ENCODE measurements at regions not wholly inside any gene's neighbourhood (a gene's known extent, or its start where the extent isn't known, plus 50 kb on each side); places are given as distances from the start of the nearest gene placed in this dataset.
"Not testable (repeated sequence)": the region's sequence is repeated elsewhere in the genome, so short reads cannot be mapped to it uniquely, and the experiment has no call there.

DNA sequence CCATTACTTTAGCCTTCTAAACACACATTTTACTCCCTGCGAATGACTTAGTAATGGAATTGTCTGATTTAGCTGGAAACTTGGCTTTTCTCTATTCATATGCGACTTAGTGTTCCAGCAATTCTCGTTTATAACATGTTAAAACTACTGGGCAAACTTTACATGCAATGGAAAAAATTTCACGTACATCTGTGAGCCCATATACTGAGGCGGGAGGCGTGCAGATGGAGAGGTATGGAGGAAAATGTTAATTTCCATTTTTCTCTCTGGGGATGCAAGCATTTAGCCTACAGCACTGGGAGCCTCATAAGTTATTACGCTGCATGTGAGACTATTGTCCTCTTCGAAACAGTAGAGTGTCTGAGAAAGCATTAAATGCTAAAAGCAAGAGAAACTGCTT lies 591.5 kb upstream of the ANKRD30A start:
- no peaks in the 10 kb centered on the region for H3K36me3 Mint-ChIP-seq (ENCODE audit: low read depth, unreplicated experiment)
- no peak overlapping the region for H3K27ac Mint-ChIP-seq (ENCODE audit: unreplicated experiment)
- DNase-seq (ENCODE audit: low spot score) = no peak
- TF ChIP-seq, protein P1, sequence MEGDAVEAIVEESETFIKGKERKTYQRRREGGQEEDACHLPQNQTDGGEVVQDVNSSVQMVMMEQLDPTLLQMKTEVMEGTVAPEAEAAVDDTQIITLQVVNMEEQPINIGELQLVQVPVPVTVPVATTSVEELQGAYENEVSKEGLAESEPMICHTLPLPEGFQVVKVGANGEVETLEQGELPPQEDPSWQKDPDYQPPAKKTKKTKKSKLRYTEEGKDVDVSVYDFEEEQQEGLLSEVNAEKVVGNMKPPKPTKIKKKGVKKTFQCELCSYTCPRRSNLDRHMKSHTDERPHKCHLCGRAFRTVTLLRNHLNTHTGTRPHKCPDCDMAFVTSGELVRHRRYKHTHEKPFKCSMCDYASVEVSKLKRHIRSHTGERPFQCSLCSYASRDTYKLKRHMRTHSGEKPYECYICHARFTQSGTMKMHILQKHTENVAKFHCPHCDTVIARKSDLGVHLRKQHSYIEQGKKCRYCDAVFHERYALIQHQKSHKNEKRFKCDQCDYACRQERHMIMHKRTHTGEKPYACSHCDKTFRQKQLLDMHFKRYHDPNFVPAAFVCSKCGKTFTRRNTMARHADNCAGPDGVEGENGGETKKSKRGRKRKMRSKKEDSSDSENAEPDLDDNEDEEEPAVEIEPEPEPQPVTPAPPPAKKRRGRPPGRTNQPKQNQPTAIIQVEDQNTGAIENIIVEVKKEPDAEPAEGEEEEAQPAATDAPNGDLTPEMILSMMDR (IDR thresholded peaks at IDR 0.05; ENCODE audit: unreplicated experiment) = no peak
- H3K9me3 Mint-ChIP-seq (ENCODE audit: unreplicated experiment) = no peaks in the 10 kb centered on the region
- H3K4me3 Mint-ChIP-seq (ENCODE audit: unreplicated experiment) = no peak overlapping the region
- H3K4me1 Mint-ChIP-seq (ENCODE audit: unreplicated experiment) = peaks cover 12% of the 10 kb centered on the region
- no peaks in the 10 kb centered on the region for H3K27me3 Mint-ChIP-seq (ENCODE audit: unreplicated experiment)

DNA sequence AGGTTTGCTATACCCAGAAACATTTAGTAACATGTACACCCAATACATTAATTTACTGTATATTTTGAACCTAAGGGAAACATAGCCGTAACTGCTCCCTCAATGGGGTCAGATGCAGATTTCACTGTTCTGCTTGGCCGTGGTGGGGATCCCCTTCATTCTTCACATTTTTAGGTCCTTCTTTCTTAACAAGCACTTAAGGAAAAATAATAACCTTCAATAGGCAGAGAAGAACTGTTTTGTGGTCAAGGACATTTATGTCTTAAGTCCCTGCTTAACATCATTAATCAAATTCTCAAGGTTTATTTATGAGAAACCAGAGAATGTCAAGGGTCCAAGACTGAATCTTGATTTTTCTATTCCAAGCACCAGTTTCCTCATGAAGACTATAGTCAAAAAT lies 592.1 kb upstream of the ANKRD30A start:
- Mint-ChIP-seq H3K4me3 (ENCODE audit: unreplicated experiment) (no peak overlapping the region), H3K4me1 (ENCODE audit: unreplicated experiment) (peaks cover 9% of the 10 kb centered on the region), H3K36me3 (ENCODE audit: low read depth, unreplicated experiment) (no peaks in the 10 kb centered on the region), H3K27me3 (ENCODE audit: unreplicated experiment) (no peaks in the 10 kb centered on the region), H3K9me3 (ENCODE audit: unreplicated experiment) (no peaks in the 10 kb centered on the region), H3K27ac (ENCODE audit: unreplicated experiment) (no peak overlapping the region)
- TF ChIP-seq, protein P1 (IDR thresholded peaks at IDR 0.05; ENCODE audit: unreplicated experiment) = no peak
- no peak for DNase-seq (ENCODE audit: low spot score)

- H3K36me3 Mint-ChIP-seq (ENCODE audit: low read depth, unreplicated experiment) = no peaks in the 10 kb centered on the region
- H3K4me3 Mint-ChIP-seq (ENCODE audit: unreplicated experiment) = no peak overlapping the region
- TF ChIP-seq, protein P1 (IDR thresholded peaks at IDR 0.05; ENCODE audit: unreplicated experiment) = no peak
- no peak for DNase-seq (ENCODE audit: low spot score)
- H3K4me1 Mint-ChIP-seq (ENCODE audit: unreplicated experiment) = peaks cover 6% of the 10 kb centered on the region
- no peak overlapping the region for H3K27ac Mint-ChIP-seq (ENCODE audit: unreplicated experiment)
- H3K27me3 Mint-ChIP-seq (ENCODE audit: unreplicated experiment) = no peaks in the 10 kb centered on the region
- no peaks in the 10 kb centered on the region for H3K9me3 Mint-ChIP-seq (ENCODE audit: unreplicated experiment)
Measured at GRCh38 chr10:36531621-36532020, 593.8 kb upstream of the ANKRD30A start.

GRCh38 chr10:36526033-36526432 lies 599.4 kb upstream of the ANKRD30A start:
- DNase-seq (ENCODE audit: low spot score) = no peak
- Mint-ChIP-seq H3K4me1 (ENCODE audit: unreplicated experiment) (no peaks in the 10 kb centered on the region), H3K4me3 (ENCODE audit: unreplicated experiment) (no peak overlapping the region), H3K27ac (ENCODE audit: unreplicated experiment) (no peak overlapping the region), H3K9me3 (ENCODE audit: unreplicated experiment) (no peaks in the 10 kb centered on the region), H3K27me3 (ENCODE audit: unreplicated experiment) (no peaks in the 10 kb centered on the region), H3K36me3 (ENCODE audit: low read depth, unreplicated experiment) (no peaks in the 10 kb centered on the region)
- TF ChIP-seq, protein P1 (IDR thresholded peaks at IDR 0.05; ENCODE audit: unreplicated experiment) = no peak

GRCh38 chr10:36524126-36524525 lies 601.3 kb upstream of the ANKRD30A start:
- H3K36me3 Mint-ChIP-seq (ENCODE audit: low read depth, unreplicated experiment); H3K4me3 Mint-ChIP-seq (ENCODE audit: unreplicated experiment); H3K27ac Mint-ChIP-seq (ENCODE audit: unreplicated experiment); H3K27me3 Mint-ChIP-seq (ENCODE audit: unreplicated experiment); H3K4me1 Mint-ChIP-seq (ENCODE audit: unreplicated experiment); DNase-seq (ENCODE audit: low spot score); H3K9me3 Mint-ChIP-seq (ENCODE audit: unreplicated experiment): not testable (repeated sequence)

- TF ChIP-seq, protein P1 (IDR thresholded peaks at IDR 0.05; ENCODE audit: unreplicated experiment) = no peak
- Mint-ChIP-seq H3K4me1 (ENCODE audit: unreplicated experiment) (no peaks in the 10 kb centered on the region), H3K4me3 (ENCODE audit: unreplicated experiment) (no peak overlapping the region), H3K36me3 (ENCODE audit: low read depth, unreplicated experiment) (no peaks in the 10 kb centered on the region), H3K27ac (ENCODE audit: unreplicated experiment) (no peak overlapping the region), H3K9me3 (ENCODE audit: unreplicated experiment) (no peaks in the 10 kb centered on the region), H3K27me3 (ENCODE audit: unreplicated experiment) (no peaks in the 10 kb centered on the region)
- no peak for DNase-seq (ENCODE audit: low spot score)
Measured at GRCh38 chr10:36519909-36520308, 605.5 kb upstream of the ANKRD30A start.

All from endothelial cell (in vitro differentiated cells).